Esophagus muscularis mucosa (tissue), 4 donors: ENCODE measurements at regions not wholly inside any gene's neighbourhood (a gene's known extent, or its start where the extent isn't known, plus 50 kb on each side); places are given as distances from the start of the nearest gene placed in this dataset.

Source experiments
- DNase-seq: peaks from one replicate; pipeline ENCODE4 v3.0.0-alpha.2; 2017; ENCODE audit errors: extremely low spot score
- H3K27ac ChIP-seq, 4 donors: fragments of 200-600 bp; sonication (generic); replicated peaks in 1 of 4; 1 replicate in 3 of 4; 2 replicates in 1 of 4; pipeline ENCODE4 v1.5.1; 2016 to 2019; ENCODE audit warnings: mild to moderate bottlenecking in 1 of 4
- H3K27me3 ChIP-seq, 4 donors: fragments of 200-600 bp; sonication (generic); one replicate each; pipeline versions ENCODE4 v1.5.1 to v1.6.0; 2016 to 2019
- H3K36me3 ChIP-seq, 4 donors: fragments of 200-600 bp; sonication (generic); one replicate each; pipeline ENCODE4 v1.5.1; 2016 to 2019
- H3K4me1 ChIP-seq, 4 donors: fragments of 200-600 bp; sonication (generic); one replicate each; pipeline ENCODE4 v1.5.1; 2016 to 2019
- H3K4me3 ChIP-seq, 4 donors: fragments of 200-600 bp; sonication (generic); 1 replicate in 2 of 4; 2 replicates in 2 of 4; pipeline ENCODE4 v1.5.1; 2016 to 2019; ENCODE audit warnings: mild to moderate bottlenecking in 4 of 4, moderate library complexity in 1 of 4
- H3K9me3 ChIP-seq, 4 donors: fragments of 200-600 bp; sonication (generic); 1 replicate in 3 of 4; 2 replicates in 1 of 4; pipeline ENCODE4 v1.5.1; 2016 to 2019
- EP300 ChIP-seq: sonication (generic); formaldehyde crosslinking; IDR thresholded peaks from one replicate; pipeline ENCODE4 v1.6.1; 2017; ENCODE audit warnings: antibody characterized with exemption
- POLR2A ChIP-seq: fragments of 450-650 bp; IDR thresholded peaks from one replicate; pipeline ENCODE4 v1.6.1; 2017; ENCODE audit warnings: antibody characterized with exemption, moderate library complexity, mild to moderate bottlenecking, low read depth
- POLR2AphosphoS5 ChIP-seq, 2 donors: sonication (generic); formaldehyde crosslinking; IDR thresholded peaks; one replicate each; pipeline ENCODE4 v1.6.1; 2017; ENCODE audit warnings: antibody characterized with exemption in 2 of 2
- WGBS: methylation state at CpG from one replicate; pipeline ENCODE4 v1.1.5; 2018; 5-methylcytosine and 5-hydroxymethylcytosine counted together
- intact Hi-C: fragments of 100-400 bp; cut with DNase I; formaldehyde crosslinking; loops from one replicate; pipeline ENCODE4 v1.15.1; 2023
- TF ChIP-seq, protein P1 (sequence below), 3 experiments: fragments of 200-600 bp in 2 of 3; fragments of 450-650 bp in 1 of 3; sonication (generic) in 2 of 3; IDR thresholded peaks; one replicate each; pipeline ENCODE4 v1.5.1; 2017 to 2019; ENCODE audit warnings: antibody characterized with exemption in 3 of 3, mild to moderate bottlenecking in 2 of 3, moderate library complexity in 1 of 3

DNA sequence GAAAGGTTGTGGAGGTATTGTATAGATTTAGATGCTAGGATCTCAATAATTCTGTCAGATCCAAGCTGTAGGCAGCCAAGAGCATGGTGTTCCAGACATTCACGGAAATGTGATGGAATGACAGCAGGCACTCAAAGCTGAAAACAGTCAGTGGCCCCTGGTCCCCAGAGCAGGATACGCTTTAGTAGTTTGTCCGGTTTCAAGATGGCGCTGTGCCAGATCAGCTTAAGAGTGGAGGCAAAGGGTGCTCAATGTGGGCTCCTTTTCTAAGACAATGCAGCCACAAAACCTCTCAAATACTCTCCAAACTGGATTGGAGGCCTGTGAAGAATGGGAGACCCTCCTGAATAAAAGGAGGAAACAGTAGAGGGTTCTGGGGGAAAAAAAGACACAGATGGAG, 291.2 kb upstream of the HS3ST1 start:
- Histone ChIP-seq H3K36me3 (no peaks in the 10 kb centered on the region), H3K27ac (no peak overlapping the region), H3K4me3 (no peak overlapping the region), H3K27me3 (no peaks in the 10 kb centered on the region), H3K4me1 (no peaks in the 10 kb centered on the region), H3K9me3 (no peaks in the 10 kb centered on the region)
- intact Hi-C loops: loop anchor here (10.0 kb wide), 1 partner anchor 1135 kb away; no protein-coding TSS in a partner anchor
- WGBS: 81% methylated on average over 4 of the region's 4 CpGs
- TF ChIP-seq POLR2AphosphoS5 (IDR thresholded peaks at IDR 0.05) (no peak), POLR2A (no peak), EP300 (no peak)
- TF ChIP-seq, protein P1, sequence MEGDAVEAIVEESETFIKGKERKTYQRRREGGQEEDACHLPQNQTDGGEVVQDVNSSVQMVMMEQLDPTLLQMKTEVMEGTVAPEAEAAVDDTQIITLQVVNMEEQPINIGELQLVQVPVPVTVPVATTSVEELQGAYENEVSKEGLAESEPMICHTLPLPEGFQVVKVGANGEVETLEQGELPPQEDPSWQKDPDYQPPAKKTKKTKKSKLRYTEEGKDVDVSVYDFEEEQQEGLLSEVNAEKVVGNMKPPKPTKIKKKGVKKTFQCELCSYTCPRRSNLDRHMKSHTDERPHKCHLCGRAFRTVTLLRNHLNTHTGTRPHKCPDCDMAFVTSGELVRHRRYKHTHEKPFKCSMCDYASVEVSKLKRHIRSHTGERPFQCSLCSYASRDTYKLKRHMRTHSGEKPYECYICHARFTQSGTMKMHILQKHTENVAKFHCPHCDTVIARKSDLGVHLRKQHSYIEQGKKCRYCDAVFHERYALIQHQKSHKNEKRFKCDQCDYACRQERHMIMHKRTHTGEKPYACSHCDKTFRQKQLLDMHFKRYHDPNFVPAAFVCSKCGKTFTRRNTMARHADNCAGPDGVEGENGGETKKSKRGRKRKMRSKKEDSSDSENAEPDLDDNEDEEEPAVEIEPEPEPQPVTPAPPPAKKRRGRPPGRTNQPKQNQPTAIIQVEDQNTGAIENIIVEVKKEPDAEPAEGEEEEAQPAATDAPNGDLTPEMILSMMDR (IDR thresholded peaks at IDR 0.05): no peak
- no peak for DNase-seq

DNA sequence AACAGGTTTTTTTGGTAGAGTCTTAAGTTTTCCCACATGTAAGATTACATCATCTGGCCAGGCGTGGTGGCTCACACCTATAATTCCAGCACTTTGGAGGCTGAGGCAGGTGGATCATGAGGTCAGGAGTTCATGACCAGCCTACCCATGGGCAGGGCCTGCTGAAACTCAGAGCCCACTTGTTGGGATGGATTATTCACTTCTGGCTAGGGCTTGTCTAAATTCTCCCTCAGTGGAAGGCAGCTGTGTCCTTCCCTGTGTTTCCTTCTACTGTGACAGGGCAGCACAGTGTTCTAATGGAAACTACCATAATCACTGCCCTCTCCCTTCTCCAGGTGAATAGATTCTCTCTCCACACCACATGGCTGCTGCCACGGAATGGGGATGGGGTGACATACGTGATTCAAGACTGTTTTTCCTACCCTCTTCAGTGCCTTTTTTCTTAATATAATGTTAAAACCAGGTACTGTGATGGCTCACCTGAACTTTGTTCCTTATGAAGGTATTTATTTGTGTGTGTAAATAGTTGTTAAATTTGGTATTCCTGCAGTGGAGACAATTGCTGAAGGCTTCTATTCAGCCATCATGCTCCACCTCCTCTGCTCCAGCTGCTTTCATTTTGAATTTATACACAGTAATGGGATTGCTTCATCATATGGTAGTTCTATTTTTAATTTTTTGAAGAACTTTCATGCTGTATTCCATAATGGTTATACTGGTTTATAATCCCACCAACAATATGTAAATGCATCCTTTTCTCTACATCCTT, 287.2 kb upstream of the HS3ST1 start:
- H3K4me3 ChIP-seq: no peak overlapping the region
- H3K27me3 ChIP-seq: no peaks in the 10 kb centered on the region
- H3K4me1 ChIP-seq: no peaks in the 10 kb centered on the region
- no peak for TF ChIP-seq EP300
- TF ChIP-seq POLR2AphosphoS5 (IDR thresholded peaks at IDR 0.05): no peak
- TF ChIP-seq, protein P1 (IDR thresholded peaks at IDR 0.05): no peak
- TF ChIP-seq POLR2A: no peak
- intact Hi-C loops: no loop called here
- H3K9me3 ChIP-seq: no peaks in the 10 kb centered on the region
- no peaks in the 10 kb centered on the region for H3K36me3 ChIP-seq
- H3K27ac ChIP-seq: no peak overlapping the region
- DNase-seq: no peak
- WGBS: 90% methylated on average over 3 of the region's 3 CpGs

DNA sequence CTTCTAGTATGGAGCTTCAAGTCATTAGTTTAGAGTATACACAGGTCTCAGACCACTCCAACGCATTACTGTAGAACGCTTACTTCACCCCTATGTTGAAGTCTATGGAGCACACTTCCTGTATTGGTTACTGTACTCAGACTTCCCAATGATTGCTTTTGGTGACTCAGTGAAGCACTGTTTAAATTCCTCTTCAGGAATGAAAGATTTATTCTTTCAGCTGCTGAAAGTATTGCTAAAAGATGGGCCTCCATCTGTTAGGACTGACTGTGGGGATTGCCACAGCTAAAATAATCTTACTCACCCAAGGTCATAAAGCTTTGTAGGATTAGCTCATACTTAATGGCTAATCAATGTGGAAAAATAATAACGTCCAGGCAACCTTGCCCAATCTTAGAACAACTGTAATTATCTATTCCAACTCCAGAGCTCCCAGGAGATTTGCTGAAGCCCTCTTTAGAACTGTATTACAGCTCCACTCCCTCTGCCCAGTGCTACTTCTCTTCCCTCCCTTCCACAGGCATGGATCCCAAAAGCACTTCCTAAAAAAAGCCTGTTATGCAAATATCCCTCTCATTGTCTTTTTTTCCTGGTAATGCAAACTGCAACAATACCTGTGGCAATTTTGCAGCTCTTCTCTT, 281.9 kb upstream of the HS3ST1 start:
- no peak for DNase-seq
- 76% methylated on average over 3 of the region's 3 CpGs for WGBS
- Histone ChIP-seq H3K4me3 (no peak overlapping the region), H3K27me3 (no peaks in the 10 kb centered on the region), H3K9me3 (no peaks in the 10 kb centered on the region), H3K36me3 (no peaks in the 10 kb centered on the region), H3K27ac (no peak overlapping the region), H3K4me1 (no peaks in the 10 kb centered on the region)
- TF ChIP-seq POLR2AphosphoS5 (IDR thresholded peaks at IDR 0.05) (no peak), POLR2A (no peak), EP300 (no peak)
- TF ChIP-seq, protein P1 (IDR thresholded peaks at IDR 0.05): no peak
- intact Hi-C loops: no loop called here

DNA sequence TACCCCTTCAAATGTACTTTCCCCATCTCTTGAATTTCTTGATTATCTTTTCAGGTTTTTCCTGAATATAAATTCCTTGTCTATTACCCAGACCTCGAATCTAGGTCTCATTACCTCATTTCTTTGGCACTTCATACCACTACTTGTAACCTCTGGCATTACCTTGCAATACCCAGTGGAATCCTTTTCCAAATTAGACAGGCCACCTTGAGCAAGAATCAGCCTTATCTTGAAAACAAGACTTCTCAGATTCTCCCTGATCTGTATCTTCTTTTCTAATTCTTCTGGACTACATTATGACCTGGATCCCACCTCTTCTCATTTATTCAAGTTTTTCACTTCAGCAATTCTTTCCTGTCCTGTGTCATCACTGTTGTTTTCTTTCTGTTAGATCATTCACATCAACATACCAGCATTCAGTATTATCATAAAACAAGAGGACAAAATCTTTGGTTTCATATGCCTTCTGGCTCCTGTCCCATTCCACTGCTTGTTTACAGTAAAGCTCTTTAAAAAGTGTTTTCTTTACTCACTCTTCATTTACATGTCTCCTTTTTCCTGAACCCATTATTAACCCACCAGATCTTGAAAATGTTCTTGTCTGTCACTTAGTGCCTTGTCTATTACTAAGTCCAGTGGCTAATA, 275.6 kb upstream of the HS3ST1 start:
- TF ChIP-seq, protein P1 (IDR thresholded peaks at IDR 0.05): no peak
- TF ChIP-seq POLR2A (no peak), POLR2AphosphoS5 (IDR thresholded peaks at IDR 0.05) (no peak), EP300 (no peak)
- Histone ChIP-seq H3K4me3 (no peak overlapping the region), H3K36me3 (no peaks in the 10 kb centered on the region), H3K9me3 (no peaks in the 10 kb centered on the region), H3K27ac (no peak overlapping the region), H3K27me3 (no peaks in the 10 kb centered on the region), H3K4me1 (no peaks in the 10 kb centered on the region)
- intact Hi-C loops: no loop called here
- DNase-seq: no peak
- 73% methylated on average over 1 of the region's 1 CpG for WGBS
